NCI-H524 treated with DMSO at 0.1 percent for 48 hours (cell line): ENCODE measurements at regions not wholly inside any gene's neighbourhood (a gene's known extent, or its start where the extent isn't known, plus 50 kb on each side); places are given as distances from the start of the nearest gene placed in this dataset.
"Not testable (repeated sequence)": the region's sequence is repeated elsewhere in the genome, so short reads cannot be mapped to it uniquely, and the experiment has no call there.

Experiments used
- DNase-seq: peaks from one replicate; lab custom pipeline; 2025; lab: John Stamatoyannopoulos, UW

- DNase-seq: no peak
These were observed 530.4 kb downstream of the XYLT1 start for GRCh38 chr16:16940351-16940750.

GRCh38 chr16:16942849-16943248, 527.9 kb downstream of the XYLT1 start:
- DNase-seq: not testable (repeated sequence)

- no peak for DNase-seq
These were observed 525.6 kb downstream of the XYLT1 start for GRCh38 chr16:16945207-16945606.

DNA sequence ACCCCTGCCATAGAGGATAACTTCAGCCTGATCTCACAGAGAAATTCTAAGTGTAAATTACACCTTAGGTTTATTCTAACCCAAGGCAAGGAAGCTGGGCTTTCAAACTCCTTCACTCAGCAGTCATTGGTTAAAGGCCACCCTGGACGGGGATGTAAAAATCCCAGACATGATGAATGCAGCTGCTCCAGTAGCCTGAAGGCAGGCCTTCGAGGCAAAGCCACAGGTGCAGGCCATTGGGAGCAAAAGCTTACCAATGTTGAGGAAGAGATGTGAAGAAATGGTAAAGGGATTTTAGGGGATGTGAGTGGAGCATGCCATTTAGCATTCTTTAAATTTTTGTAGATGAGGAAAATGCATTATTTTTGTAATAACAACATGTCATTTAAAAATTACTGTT, 514.4 kb downstream of the XYLT1 start:
- DNase-seq: no peak

- no peak for DNase-seq
These were observed 510.0 kb downstream of the XYLT1 start for GRCh38 chr16:16960785-16961184.

- DNase-seq: no peak
These were observed 504.3 kb downstream of the XYLT1 start for GRCh38 chr16:16966439-16966838.

- DNase-seq: no peak
These were observed 499.7 kb downstream of the XYLT1 start for GRCh38 chr16:16971042-16971441.

GRCh38 chr16:16972831-16973230, 497.9 kb downstream of the XYLT1 start:
- no peak for DNase-seq

DNA sequence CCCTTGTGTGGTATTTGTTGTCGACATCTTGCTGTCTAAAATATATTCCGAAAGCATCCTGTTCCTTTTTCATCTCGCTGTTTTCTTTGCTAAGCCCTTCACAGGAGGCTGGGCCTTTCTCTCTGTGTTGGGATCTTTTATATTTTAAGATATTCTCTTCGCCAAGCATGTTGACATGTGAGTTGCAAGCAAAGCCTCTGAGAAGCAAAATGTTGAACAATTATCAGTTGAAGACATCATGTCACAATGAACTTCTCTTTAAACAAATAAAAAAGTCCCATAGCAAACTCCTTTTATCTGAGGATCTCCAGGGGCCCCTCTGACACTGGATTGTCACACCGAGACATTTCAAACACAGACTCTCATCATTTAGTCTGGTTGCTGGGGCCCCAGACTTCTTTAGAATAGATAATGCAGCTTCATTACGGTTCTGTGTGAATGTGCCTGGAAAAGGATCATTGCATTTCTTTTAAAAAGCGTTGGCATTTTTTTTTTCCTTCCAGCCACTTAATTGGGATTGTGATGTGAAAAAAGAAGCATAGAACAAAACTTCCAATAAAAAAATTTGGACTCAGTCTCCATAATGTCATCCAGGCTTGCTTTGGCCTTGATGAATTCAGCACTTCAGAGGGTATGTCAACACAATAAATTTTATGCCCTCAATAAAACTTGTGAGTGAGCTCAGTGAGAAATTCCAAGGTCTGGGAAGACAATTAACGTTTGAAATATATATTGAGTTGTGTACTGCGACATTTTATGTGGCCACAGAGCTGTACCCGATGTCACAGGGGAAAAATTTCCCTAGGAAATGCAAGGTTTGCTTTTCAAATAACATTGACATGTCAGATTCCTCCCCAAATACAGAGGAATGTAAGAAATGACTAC, 496.8 kb downstream of the XYLT1 start:
- DNase-seq: no peak

- no peak for DNase-seq
These were observed 488.1 kb downstream of the XYLT1 start for GRCh38 chr16:16982614-16983013.

DNA sequence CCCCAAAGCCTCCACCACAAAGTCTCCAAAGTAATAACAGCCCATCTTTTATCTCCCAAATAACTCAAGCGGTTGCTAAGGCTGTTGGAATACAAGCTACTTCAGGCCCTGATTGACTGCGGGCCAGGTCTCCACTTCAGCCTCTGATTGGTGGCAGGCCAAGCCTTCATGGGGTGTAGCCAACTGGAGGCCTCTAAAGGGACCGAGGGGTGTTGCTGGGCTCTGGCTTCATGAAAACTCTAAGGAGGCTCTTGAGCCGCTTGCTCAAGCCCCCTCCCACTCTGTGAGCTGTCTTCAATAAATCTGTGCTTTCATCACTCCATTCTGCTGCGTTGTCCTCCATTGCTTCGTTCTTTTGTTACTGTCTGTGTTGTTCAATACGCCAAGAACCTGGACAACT, 487.2 kb downstream of the XYLT1 start:
- no peak for DNase-seq

- DNase-seq: not testable (repeated sequence)
These were observed 486.7 kb downstream of the XYLT1 start for GRCh38 chr16:16984091-16984490.

- no peak for DNase-seq
These were observed 485.1 kb downstream of the XYLT1 start for GRCh38 chr16:16985707-16986106.

- no peak for DNase-seq
These were observed 481.8 kb downstream of the XYLT1 start for GRCh38 chr16:16988963-16989362.

- no peak for DNase-seq
These were observed 481.4 kb downstream of the XYLT1 start for GRCh38 chr16:16989368-16989767.

GRCh38 chr16:16991711-16992110, 479.0 kb downstream of the XYLT1 start:
- no peak for DNase-seq

GRCh38 chr16:16992975-16993765, 477.6 kb downstream of the XYLT1 start:
- no peak for DNase-seq

- DNase-seq: no peak
These were observed 475.9 kb downstream of the XYLT1 start for GRCh38 chr16:16994831-16995230.

GRCh38 chr16:16996827-16997226, 473.9 kb downstream of the XYLT1 start:
- no peak for DNase-seq

GRCh38 chr16:16997349-16997748, 473.4 kb downstream of the XYLT1 start:
- DNase-seq: no peak

- DNase-seq: no peak
These were observed 469.3 kb downstream of the XYLT1 start for GRCh38 chr16:17001471-17001870.

DNA sequence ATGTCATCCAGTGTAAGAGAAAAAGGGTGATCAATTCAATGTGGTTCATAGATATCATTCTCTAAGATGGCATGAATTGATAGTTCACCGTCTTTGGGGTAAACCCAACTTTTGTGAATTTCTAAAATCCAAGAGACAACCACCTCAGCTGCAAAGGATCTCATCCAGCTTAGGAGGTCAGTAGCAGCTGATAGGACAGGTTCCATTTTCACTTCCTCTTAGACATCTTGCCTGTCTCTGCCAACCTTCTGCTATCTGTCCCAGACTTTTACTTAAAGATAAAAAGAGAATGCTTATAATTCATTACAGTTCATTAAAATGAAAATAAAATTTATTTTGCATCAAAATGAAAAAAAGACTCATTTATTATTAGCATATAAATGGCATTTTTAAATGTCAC, 468.2 kb downstream of the XYLT1 start:
- DNase-seq: no peak

- not testable (repeated sequence) for DNase-seq
These were observed 464.8 kb downstream of the XYLT1 start for GRCh38 chr16:17005963-17006362.
